HEK293 (cell line): ENCODE measurements at regions not wholly inside any gene's neighbourhood (a gene's known extent, or its start where the extent isn't known, plus 50 kb on each side); places are given as distances from the start of the nearest gene placed in this dataset.

ENCODE experiments used
- CTCF ChIA-PET: fragments of 350-600 bp; formaldehyde crosslinking; extraction: SDS; loops from one replicate; lab custom pipeline; 2021; ENCODE audit warnings: antibody characterized with exemption; lab: Yijun Ruan, JAX
- POLR2A ChIA-PET: fragments of 300-600 bp; formaldehyde crosslinking; extraction: SDS; loops from one replicate; lab custom pipeline; 2020; ENCODE audit warnings: antibody characterized with exemption, inconsistent platforms; lab: Yijun Ruan, JAX
- H3K27ac ChIP-seq: fragments of 200-500 bp; sonication (Bioruptor generic); 2 replicates; pipeline ENCODE4 v1.5.1; 2014; ENCODE audit warnings: low read depth, low read length, control low read depth, inconsistent platforms; ENCODE audit errors: extremely low read depth
- H3K36me3 ChIP-seq, 2 experiments: fragments of 200-500 bp in 1 of 2; sonication (Bioruptor generic) in 1 of 2; 1 replicate in 1 of 2; 2 replicates in 1 of 2; pipeline ENCODE4 v1.5.1; 2014 to 2017; ENCODE audit warnings: inconsistent platforms in 2 of 2, low read length in 2 of 2; ENCODE audit not compliant: control insufficient read depth in 2 of 2, insufficient read depth in 1 of 2
- H3K4me1 ChIP-seq: fragments of 200-500 bp; sonication (Bioruptor generic); 2 replicates; pipeline ENCODE4 v1.5.1; 2014; ENCODE audit warnings: mild to moderate bottlenecking, low read length, inconsistent platforms; ENCODE audit not compliant: control insufficient read depth, insufficient read depth
- H3K4me3 ChIP-seq: 2 replicates; pipeline ENCODE4 v1.5.1; 2011; ENCODE audit warnings: low read depth, mild to moderate bottlenecking, control low read depth, low read length, moderate library complexity
- H3K9me3 ChIP-seq: fragments of 200-500 bp; sonication (Bioruptor generic); 2 replicates; pipeline ENCODE4 v1.5.1; 2014; ENCODE audit warnings: low read depth, low read length, inconsistent platforms; ENCODE audit not compliant: control insufficient read depth, insufficient read depth
- GLI2 ChIP-seq: fragments of 450-650 bp; formaldehyde crosslinking; IDR thresholded peaks from 2 replicates; pipeline ENCODE4; 2017; ENCODE audit warnings: missing biosample characterization, missing genetic modification characterization, low read depth, borderline replicate concordance
- PRDM1 ChIP-seq: fragments of 450-650 bp; formaldehyde crosslinking; IDR thresholded peaks from 2 replicates; pipeline ENCODE4; 2016; ENCODE audit warnings: missing biosample characterization, missing genetic modification characterization
- RBAK ChIP-seq: fragments of 450-650 bp; formaldehyde crosslinking; IDR thresholded peaks from 2 replicates; pipeline ENCODE4 v1.5.1; 2016; ENCODE audit warnings: missing biosample characterization, missing genetic modification characterization
- SALL2 ChIP-seq: fragments of 450-650 bp; formaldehyde crosslinking; IDR thresholded peaks from 2 replicates; pipeline ENCODE4 v1.5.0; 2017; ENCODE audit warnings: missing biosample characterization, mild to moderate bottlenecking, missing genetic modification characterization, borderline replicate concordance
- SCRT2 ChIP-seq: fragments of 450-650 bp; formaldehyde crosslinking; IDR thresholded peaks from 2 replicates; pipeline ENCODE4 v1.5.1; 2016; ENCODE audit warnings: missing biosample characterization, missing genetic modification characterization
- ZBTB48 ChIP-seq: fragments of 450-650 bp; formaldehyde crosslinking; IDR thresholded peaks from 2 replicates; pipeline ENCODE4 v1.5.1; 2016; ENCODE audit warnings: missing biosample characterization, missing genetic modification characterization
- ZBTB7A ChIP-seq: fragments of 450-650 bp; formaldehyde crosslinking; IDR thresholded peaks from 2 replicates; pipeline ENCODE4 v1.5.1; 2016; ENCODE audit warnings: low read depth, missing biosample characterization, missing genetic modification characterization
- ZBTB8A ChIP-seq: fragments of 450-650 bp; formaldehyde crosslinking; IDR thresholded peaks from 2 replicates; pipeline ENCODE4 v1.5.1; 2016; ENCODE audit warnings: missing biosample characterization, missing genetic modification characterization
- ZIC2 ChIP-seq: fragments of 450-650 bp; formaldehyde crosslinking; IDR thresholded peaks from 2 replicates; pipeline ENCODE4 v1.5.1; 2016; ENCODE audit warnings: missing biosample characterization, missing genetic modification characterization
- ZNF112 ChIP-seq: fragments of 450-650 bp; formaldehyde crosslinking; IDR thresholded peaks from 2 replicates; pipeline ENCODE4 v1.5.0; 2017; ENCODE audit warnings: missing biosample characterization, missing genetic modification characterization
- ZNF202 ChIP-seq: fragments of 450-650 bp; formaldehyde crosslinking; IDR thresholded peaks from 2 replicates; pipeline ENCODE4 v1.5.1; 2016; ENCODE audit warnings: missing biosample characterization, missing genetic modification characterization, borderline replicate concordance
- ZNF223 ChIP-seq: fragments of 450-650 bp; formaldehyde crosslinking; IDR thresholded peaks from 2 replicates; pipeline ENCODE4 v1.5.1; 2016; ENCODE audit warnings: missing biosample characterization, missing genetic modification characterization
- ZNF433 ChIP-seq: fragments of 450-650 bp; formaldehyde crosslinking; IDR thresholded peaks from 2 replicates; pipeline ENCODE4 v1.5.1; 2016; ENCODE audit warnings: missing biosample characterization, missing genetic modification characterization, low read depth
- ZNF585B ChIP-seq: fragments of 450-650 bp; formaldehyde crosslinking; IDR thresholded peaks from 2 replicates; pipeline ENCODE4 v1.5.1; 2016; ENCODE audit warnings: missing biosample characterization, missing genetic modification characterization
- ZNF624 ChIP-seq: fragments of 450-650 bp; formaldehyde crosslinking; IDR thresholded peaks from 2 replicates; pipeline ENCODE4 v1.5.1; 2017; ENCODE audit warnings: missing biosample characterization, missing genetic modification characterization
- ZNF660 ChIP-seq: fragments of 450-650 bp; IDR thresholded peaks from 2 replicates; pipeline ENCODE4 v1.5.1; 2018; ENCODE audit warnings: missing biosample characterization, mild to moderate bottlenecking, missing genetic modification characterization
- TF ChIP-seq, protein P1 (sequence below): fragments of 450-650 bp; formaldehyde crosslinking; IDR thresholded peaks from 2 replicates; pipeline ENCODE4; 2016; ENCODE audit warnings: missing biosample characterization, missing genetic modification characterization
- TF ChIP-seq, protein P2 (sequence below): fragments of 450-650 bp; formaldehyde crosslinking; IDR thresholded peaks from 2 replicates; pipeline ENCODE4 v1.5.1; 2016; ENCODE audit warnings: missing biosample characterization, missing genetic modification characterization, low read depth
- TF ChIP-seq, protein P3 (sequence below): fragments of 450-650 bp; formaldehyde crosslinking; IDR thresholded peaks from 2 replicates; pipeline ENCODE4 v1.5.1; 2017; ENCODE audit warnings: missing biosample characterization, missing genetic modification characterization
- TF ChIP-seq, protein P4 (sequence below): fragments of 450-650 bp; formaldehyde crosslinking; IDR thresholded peaks from 2 replicates; pipeline ENCODE4 v1.5.1; 2017; ENCODE audit warnings: missing biosample characterization, mild to moderate bottlenecking, missing genetic modification characterization, moderate library complexity
- TF ChIP-seq, protein P5 (sequence below): fragments of 450-650 bp; formaldehyde crosslinking; IDR thresholded peaks from 2 replicates; pipeline ENCODE4 v1.5.1; 2016; ENCODE audit warnings: missing biosample characterization, missing genetic modification characterization
- TF ChIP-seq, protein P6 (sequence below): fragments of 450-650 bp; formaldehyde crosslinking; IDR thresholded peaks from 2 replicates; pipeline ENCODE4 v1.5.0; 2017; ENCODE audit warnings: missing biosample characterization, missing genetic modification characterization, borderline replicate concordance

DNA sequence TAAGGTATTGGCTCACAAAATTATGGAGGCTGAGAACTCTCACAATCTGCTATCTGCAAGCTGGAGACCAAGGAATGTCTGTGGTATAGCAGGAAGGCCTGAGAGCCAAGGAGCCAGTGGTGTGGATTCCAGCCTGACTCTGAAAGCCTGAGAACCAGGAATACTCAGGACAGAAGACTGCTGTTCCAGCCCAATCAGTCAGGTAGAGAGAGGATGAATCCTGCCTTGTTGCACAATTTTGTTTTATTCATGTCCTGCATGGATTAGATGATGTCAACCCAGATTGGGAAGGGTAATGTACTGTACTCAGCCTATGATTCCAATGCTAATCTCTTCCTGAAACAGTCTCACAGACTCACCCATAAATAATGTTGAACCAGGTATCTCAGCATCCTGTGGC, 312.4 kb upstream of the KCNMB2 start (continued):
- TF ChIP-seq, protein P1, sequence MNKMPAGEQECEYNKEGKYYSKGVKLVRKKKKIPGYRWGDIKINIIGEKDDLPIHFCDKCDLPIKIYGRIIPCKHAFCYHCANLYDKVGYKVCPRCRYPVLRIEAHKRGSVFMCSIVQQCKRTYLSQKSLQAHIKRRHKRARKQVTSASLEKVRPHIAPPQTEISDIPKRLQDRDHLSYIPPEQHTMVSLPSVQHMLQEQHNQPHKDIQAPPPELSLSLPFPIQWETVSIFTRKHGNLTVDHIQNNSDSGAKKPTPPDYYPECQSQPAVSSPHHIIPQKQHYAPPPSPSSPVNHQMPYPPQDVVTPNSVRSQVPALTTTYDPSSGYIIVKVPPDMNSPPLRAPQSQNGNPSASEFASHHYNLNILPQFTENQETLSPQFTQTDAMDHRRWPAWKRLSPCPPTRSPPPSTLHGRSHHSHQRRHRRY (tag by site-specific recombination), result no peak
- TF ChIP-seq, protein P2, sequence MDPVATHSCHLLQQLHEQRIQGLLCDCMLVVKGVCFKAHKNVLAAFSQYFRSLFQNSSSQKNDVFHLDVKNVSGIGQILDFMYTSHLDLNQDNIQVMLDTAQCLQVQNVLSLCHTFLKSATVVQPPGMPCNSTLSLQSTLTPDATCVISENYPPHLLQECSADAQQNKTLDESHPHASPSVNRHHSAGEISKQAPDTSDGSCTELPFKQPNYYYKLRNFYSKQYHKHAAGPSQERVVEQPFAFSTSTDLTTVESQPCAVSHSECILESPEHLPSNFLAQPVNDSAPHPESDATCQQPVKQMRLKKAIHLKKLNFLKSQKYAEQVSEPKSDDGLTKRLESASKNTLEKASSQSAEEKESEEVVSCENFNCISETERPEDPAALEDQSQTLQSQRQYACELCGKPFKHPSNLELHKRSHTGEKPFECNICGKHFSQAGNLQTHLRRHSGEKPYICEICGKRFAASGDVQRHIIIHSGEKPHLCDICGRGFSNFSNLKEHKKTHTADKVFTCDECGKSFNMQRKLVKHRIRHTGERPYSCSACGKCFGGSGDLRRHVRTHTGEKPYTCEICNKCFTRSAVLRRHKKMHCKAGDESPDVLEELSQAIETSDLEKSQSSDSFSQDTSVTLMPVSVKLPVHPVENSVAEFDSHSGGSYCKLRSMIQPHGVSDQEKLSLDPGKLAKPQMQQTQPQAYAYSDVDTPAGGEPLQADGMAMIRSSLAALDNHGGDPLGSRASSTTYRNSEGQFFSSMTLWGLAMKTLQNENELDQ (tag by site-specific recombination), result no peak
- TF ChIP-seq, protein P3, sequence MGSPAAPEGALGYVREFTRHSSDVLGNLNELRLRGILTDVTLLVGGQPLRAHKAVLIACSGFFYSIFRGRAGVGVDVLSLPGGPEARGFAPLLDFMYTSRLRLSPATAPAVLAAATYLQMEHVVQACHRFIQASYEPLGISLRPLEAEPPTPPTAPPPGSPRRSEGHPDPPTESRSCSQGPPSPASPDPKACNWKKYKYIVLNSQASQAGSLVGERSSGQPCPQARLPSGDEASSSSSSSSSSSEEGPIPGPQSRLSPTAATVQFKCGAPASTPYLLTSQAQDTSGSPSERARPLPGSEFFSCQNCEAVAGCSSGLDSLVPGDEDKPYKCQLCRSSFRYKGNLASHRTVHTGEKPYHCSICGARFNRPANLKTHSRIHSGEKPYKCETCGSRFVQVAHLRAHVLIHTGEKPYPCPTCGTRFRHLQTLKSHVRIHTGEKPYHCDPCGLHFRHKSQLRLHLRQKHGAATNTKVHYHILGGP (tag by site-specific recombination), result no peak
- TF ChIP-seq, protein P4, sequence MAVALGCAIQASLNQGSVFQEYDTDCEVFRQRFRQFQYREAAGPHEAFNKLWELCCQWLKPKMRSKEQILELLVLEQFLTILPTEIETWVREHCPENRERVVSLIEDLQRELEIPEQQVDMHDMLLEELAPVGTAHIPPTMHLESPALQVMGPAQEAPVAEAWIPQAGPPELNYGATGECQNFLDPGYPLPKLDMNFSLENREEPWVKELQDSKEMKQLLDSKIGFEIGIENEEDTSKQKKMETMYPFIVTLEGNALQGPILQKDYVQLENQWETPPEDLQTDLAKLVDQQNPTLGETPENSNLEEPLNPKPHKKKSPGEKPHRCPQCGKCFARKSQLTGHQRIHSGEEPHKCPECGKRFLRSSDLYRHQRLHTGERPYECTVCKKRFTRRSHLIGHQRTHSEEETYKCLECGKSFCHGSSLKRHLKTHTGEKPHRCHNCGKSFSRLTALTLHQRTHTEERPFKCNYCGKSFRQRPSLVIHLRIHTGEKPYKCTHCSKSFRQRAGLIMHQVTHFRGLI, result no peak

DNA sequence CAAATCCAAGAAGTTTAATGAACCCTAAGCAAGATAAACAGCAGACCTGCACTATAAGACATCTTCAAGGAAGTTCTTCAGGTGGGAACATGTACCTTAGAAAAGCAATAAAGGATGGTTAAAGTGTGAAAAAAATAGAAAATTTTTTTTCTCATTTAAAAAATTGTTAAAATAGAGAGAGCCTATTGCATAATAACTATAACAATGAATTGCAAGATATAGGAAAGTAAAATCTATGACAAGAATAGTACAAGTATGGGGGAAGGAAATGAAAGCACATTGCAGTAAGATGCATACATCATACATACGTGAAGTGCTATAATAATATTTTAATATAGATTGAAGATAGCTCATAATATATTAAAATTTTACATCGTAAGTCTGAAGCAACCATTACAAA, 310.1 kb upstream of the KCNMB2 start:
- no peaks in the 10 kb centered on the region for H3K9me3 ChIP-seq
- ChIA-PET POLR2A (no interaction called here), CTCF (no interaction called here)
- H3K4me1 ChIP-seq, result no peaks in the 10 kb centered on the region
- H3K4me3 ChIP-seq, result no peak overlapping the region
- no peak overlapping the region for H3K27ac ChIP-seq
- H3K36me3 ChIP-seq, result no peaks in the 10 kb centered on the region
- TF ChIP-seq GLI2, result no peak
- TF ChIP-seq, protein P5, sequence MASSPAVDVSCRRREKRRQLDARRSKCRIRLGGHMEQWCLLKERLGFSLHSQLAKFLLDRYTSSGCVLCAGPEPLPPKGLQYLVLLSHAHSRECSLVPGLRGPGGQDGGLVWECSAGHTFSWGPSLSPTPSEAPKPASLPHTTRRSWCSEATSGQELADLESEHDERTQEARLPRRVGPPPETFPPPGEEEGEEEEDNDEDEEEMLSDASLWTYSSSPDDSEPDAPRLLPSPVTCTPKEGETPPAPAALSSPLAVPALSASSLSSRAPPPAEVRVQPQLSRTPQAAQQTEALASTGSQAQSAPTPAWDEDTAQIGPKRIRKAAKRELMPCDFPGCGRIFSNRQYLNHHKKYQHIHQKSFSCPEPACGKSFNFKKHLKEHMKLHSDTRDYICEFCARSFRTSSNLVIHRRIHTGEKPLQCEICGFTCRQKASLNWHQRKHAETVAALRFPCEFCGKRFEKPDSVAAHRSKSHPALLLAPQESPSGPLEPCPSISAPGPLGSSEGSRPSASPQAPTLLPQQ (tag by site-specific recombination), result no peak
- TF ChIP-seq ZBTB8A (tag by site-specific recombination), result no peak
- no peak for TF ChIP-seq ZNF433 (tag by site-specific recombination)
- TF ChIP-seq RBAK, result no peak
- TF ChIP-seq, all 188 proteins: peak for 0

DNA sequence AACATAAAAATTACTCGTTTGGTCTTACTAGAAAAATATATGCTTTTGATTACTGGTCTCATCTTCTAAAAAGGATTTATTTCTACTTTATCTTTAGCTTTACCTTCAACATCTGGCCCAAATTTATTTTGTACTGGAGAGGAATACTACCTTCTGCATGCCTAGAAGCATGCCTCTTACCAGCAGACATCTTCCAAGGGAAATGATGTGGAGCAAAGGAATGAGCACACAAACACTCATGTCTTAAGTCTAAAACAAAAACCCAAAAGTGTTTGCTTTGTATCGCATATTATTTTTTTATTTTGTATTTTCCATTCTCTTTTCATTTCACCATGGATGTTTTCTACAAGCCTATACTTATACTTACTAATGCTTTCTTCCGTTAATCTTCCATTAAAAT, 304.6 kb upstream of the KCNMB2 start:
- no peaks in the 10 kb centered on the region for H3K9me3 ChIP-seq
- POLR2A ChIA-PET, result no interaction called here
- TF ChIP-seq ZNF624 (no peak), ZNF112 (no peak), ZNF660 (tag by site-specific recombination) (no peak), ZBTB7A (no peak), ZIC2 (tag by site-specific recombination) (no peak), ZBTB48 (tag by site-specific recombination) (no peak), PRDM1 (no peak), ZNF585B (tag by site-specific recombination) (no peak), SALL2 (tag by site-specific recombination) (no peak), SCRT2 (tag by site-specific recombination) (no peak), GLI2 (no peak), ZNF223 (no peak), ZNF202 (no peak)
- TF ChIP-seq, protein P6, sequence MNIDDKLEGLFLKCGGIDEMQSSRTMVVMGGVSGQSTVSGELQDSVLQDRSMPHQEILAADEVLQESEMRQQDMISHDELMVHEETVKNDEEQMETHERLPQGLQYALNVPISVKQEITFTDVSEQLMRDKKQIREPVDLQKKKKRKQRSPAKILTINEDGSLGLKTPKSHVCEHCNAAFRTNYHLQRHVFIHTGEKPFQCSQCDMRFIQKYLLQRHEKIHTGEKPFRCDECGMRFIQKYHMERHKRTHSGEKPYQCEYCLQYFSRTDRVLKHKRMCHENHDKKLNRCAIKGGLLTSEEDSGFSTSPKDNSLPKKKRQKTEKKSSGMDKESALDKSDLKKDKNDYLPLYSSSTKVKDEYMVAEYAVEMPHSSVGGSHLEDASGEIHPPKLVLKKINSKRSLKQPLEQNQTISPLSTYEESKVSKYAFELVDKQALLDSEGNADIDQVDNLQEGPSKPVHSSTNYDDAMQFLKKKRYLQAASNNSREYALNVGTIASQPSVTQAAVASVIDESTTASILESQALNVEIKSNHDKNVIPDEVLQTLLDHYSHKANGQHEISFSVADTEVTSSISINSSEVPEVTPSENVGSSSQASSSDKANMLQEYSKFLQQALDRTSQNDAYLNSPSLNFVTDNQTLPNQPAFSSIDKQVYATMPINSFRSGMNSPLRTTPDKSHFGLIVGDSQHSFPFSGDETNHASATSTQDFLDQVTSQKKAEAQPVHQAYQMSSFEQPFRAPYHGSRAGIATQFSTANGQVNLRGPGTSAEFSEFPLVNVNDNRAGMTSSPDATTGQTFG, result no peak
- no peak overlapping the region for H3K4me3 ChIP-seq
- CTCF ChIA-PET, result no interaction called here
- H3K4me1 ChIP-seq, result no peaks in the 10 kb centered on the region
- no peaks in the 10 kb centered on the region for H3K36me3 ChIP-seq
- H3K27ac ChIP-seq, result no peak overlapping the region
